ENCODE measurements at regions not wholly inside any gene's neighbourhood (a gene's known extent, or its start where the extent isn't known, plus 50 kb on each side); places are given as distances from the start of the nearest gene placed in this dataset.

DNA sequence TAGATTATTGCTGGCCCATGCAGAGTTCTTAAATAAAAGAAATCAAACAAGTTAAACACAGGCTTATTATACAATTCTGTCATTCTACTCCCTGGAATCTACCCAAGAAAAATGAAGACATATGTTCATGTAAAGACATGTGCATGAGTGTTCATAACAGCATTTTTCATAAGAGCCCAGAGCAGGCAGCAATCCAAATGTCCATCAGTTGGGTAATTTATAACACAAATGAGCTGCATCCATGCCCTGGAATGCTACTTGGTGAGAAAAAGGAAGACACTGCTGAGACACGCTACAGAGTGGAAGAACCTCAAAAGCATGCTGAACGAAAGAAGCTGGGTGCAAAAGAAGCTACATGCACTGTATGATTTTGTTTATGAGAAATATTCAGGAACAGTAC lies 342.6 kb downstream of the TCERG1L start:
- Histone ChIP-seq H3K9me2 (ENCODE audit: insufficient read depth) (no peaks in the 10 kb centered on the region), H3K36me3 (ENCODE audit: insufficient read depth) (no peaks in the 10 kb centered on the region), H3K4me2 (no peak overlapping the region), H3K27me3 (ENCODE audit: insufficient read depth) (no peaks in the 10 kb centered on the region), H2AFZ (no peak overlapping the region), H3K4me3 (no peak overlapping the region), H3F3A (replicated peaks; ENCODE audit: low read depth) (no peaks in the 10 kb centered on the region), H4K20me1 (replicated peaks; ENCODE audit: insufficient read depth) (no peaks in the 10 kb centered on the region), H3K79me2 (replicated peaks; ENCODE audit: insufficient read depth) (no peaks in the 10 kb centered on the region), H3K4me1 (ENCODE audit: insufficient read depth) (no peaks in the 10 kb centered on the region), H3K27ac (ENCODE audit: low read depth) (no peak overlapping the region)
- no peak overlapping the region for H3K27ac Mint-ChIP-seq
- H3K27me3 Mint-ChIP-seq (ENCODE audit: insufficient read depth, low read depth, poor library complexity), result peaks cover 3% of the 10 kb centered on the region
- peaks cover 18% of the 10 kb centered on the region for H3K36me3 Mint-ChIP-seq (ENCODE audit: low read depth)
- H3K9me3 Mint-ChIP-seq, result peaks cover 86% of the 10 kb centered on the region
- TF ChIP-seq CREB1 (CRISPR knock-in tag; IDR thresholded peaks at IDR 0.05; ENCODE audit: low read depth), result no peak
- TF ChIP-seq POLR2AphosphoS5 (IDR thresholded peaks at IDR 0.05; ENCODE audit: low read depth), result no peak
- no peak for TF ChIP-seq STAT1 (IDR thresholded peaks at IDR 0.05; ENCODE audit: unreplicated experiment)
- no peak for TF ChIP-seq JUNB (IDR thresholded peaks at IDR 0.05; ENCODE audit: unreplicated experiment)
- TF ChIP-seq EZH2phosphoT487 (IDR thresholded peaks at IDR 0.05; ENCODE audit: unreplicated experiment), result no peak
- TF ChIP-seq NANOG (IDR thresholded peaks at IDR 0.05; ENCODE audit: borderline replicate concordance), result no peak
- no peak for TF ChIP-seq ZNF114 (CRISPR knock-in tag; IDR thresholded peaks at IDR 0.05)
- TF ChIP-seq, protein P1, sequence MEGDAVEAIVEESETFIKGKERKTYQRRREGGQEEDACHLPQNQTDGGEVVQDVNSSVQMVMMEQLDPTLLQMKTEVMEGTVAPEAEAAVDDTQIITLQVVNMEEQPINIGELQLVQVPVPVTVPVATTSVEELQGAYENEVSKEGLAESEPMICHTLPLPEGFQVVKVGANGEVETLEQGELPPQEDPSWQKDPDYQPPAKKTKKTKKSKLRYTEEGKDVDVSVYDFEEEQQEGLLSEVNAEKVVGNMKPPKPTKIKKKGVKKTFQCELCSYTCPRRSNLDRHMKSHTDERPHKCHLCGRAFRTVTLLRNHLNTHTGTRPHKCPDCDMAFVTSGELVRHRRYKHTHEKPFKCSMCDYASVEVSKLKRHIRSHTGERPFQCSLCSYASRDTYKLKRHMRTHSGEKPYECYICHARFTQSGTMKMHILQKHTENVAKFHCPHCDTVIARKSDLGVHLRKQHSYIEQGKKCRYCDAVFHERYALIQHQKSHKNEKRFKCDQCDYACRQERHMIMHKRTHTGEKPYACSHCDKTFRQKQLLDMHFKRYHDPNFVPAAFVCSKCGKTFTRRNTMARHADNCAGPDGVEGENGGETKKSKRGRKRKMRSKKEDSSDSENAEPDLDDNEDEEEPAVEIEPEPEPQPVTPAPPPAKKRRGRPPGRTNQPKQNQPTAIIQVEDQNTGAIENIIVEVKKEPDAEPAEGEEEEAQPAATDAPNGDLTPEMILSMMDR (conservative IDR thresholded peaks at IDR 0.05; ENCODE audit: low read depth in 2 of 2), result no peak
- no peak overlapping the region for H3K4me3 Mint-ChIP-seq
- DNase-seq (ENCODE audit: low spot score) (no peak), ATAC-seq (no peak)
- H3K4me1 Mint-ChIP-seq, result no peaks in the 10 kb centered on the region

DNA sequence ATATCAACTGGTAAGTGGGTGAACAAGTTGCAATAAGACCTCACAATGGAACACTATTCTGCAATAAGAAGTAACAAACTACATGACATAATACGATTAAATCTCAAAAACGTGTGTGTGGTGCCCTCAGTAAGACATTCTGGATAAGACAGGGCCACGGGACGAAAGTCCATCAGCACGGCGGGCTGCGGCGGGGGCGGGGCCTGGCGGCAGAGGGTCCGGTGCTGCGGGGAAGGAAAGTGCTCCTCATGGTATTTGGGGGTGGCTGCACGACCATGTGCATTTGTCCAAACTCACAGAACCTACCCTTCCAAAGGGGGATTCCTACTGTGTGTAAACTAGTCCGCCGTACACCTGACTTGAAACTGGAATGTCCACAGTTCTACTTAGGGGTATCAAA lies 341.8 kb downstream of the TCERG1L start:
- Mint-ChIP-seq H3K27ac (no peak overlapping the region), H3K27me3 (ENCODE audit: insufficient read depth, low read depth, poor library complexity) (peaks cover 3% of the 10 kb centered on the region), H3K4me3 (no peak overlapping the region), H3K4me1 (no peaks in the 10 kb centered on the region), H3K9me3 (peaks cover 86% of the 10 kb centered on the region), H3K36me3 (ENCODE audit: low read depth) (peaks cover 12% of the 10 kb centered on the region)
- Histone ChIP-seq H3K27me3 (ENCODE audit: insufficient read depth) (no peaks in the 10 kb centered on the region), H3K9me2 (ENCODE audit: insufficient read depth) (no peaks in the 10 kb centered on the region), H3K79me2 (replicated peaks; ENCODE audit: insufficient read depth) (no peaks in the 10 kb centered on the region), H3K4me1 (ENCODE audit: insufficient read depth) (no peaks in the 10 kb centered on the region), H3K4me2 (no peak overlapping the region), H3K27ac (ENCODE audit: low read depth) (no peak overlapping the region), H4K20me1 (replicated peaks; ENCODE audit: insufficient read depth) (no peaks in the 10 kb centered on the region), H3F3A (replicated peaks; ENCODE audit: low read depth) (no peaks in the 10 kb centered on the region), H3K4me3 (no peak overlapping the region), H2AFZ (no peak overlapping the region), H3K36me3 (ENCODE audit: insufficient read depth) (no peaks in the 10 kb centered on the region)
- ATAC-seq (no peak), DNase-seq (ENCODE audit: low spot score) (no peak)
- no peak for TF ChIP-seq POLR2AphosphoS5 (IDR thresholded peaks at IDR 0.05; ENCODE audit: low read depth)
- no peak for TF ChIP-seq NANOG (IDR thresholded peaks at IDR 0.05; ENCODE audit: borderline replicate concordance)
- TF ChIP-seq ZNF331 (CRISPR knock-in tag; IDR thresholded peaks at IDR 0.05; ENCODE audit: low read depth), result no peak
- TF ChIP-seq, protein P1 (conservative IDR thresholded peaks at IDR 0.05; ENCODE audit: low read depth in 2 of 2), result no peak
- no peak for TF ChIP-seq EZH2 (IDR thresholded peaks at IDR 0.05; ENCODE audit: low read depth, unreplicated experiment)
- TF ChIP-seq, protein P2, sequence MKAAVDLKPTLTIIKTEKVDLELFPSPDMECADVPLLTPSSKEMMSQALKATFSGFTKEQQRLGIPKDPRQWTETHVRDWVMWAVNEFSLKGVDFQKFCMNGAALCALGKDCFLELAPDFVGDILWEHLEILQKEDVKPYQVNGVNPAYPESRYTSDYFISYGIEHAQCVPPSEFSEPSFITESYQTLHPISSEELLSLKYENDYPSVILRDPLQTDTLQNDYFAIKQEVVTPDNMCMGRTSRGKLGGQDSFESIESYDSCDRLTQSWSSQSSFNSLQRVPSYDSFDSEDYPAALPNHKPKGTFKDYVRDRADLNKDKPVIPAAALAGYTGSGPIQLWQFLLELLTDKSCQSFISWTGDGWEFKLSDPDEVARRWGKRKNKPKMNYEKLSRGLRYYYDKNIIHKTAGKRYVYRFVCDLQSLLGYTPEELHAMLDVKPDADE (IDR thresholded peaks at IDR 0.05), result no peak

Measured in GM23338 (cell line).